Suprapubic skin (tissue), 4 donors: ENCODE measurements at regions not wholly inside any gene's neighbourhood (a gene's known extent, or its start where the extent isn't known, plus 50 kb on each side); places are given as distances from the start of the nearest gene placed in this dataset.

ENCODE experiments used
- DNase-seq, 2 donors: peaks; one replicate each; pipeline ENCODE4 v3.0.0-alpha.2; 2019; ENCODE audit warnings: low spot score in 2 of 2
- H3K27ac ChIP-seq: fragments of 200-600 bp; sonication (generic); one replicate; pipeline ENCODE4 v1.5.1; 2019
- H3K27me3 ChIP-seq: fragments of 200-600 bp; sonication (generic); one replicate; pipeline ENCODE4 v1.5.1; 2019
- H3K36me3 ChIP-seq: fragments of 200-600 bp; sonication (generic); one replicate; pipeline ENCODE4 v1.5.1; 2019
- H3K4me1 ChIP-seq: fragments of 200-600 bp; sonication (generic); one replicate; pipeline ENCODE4 v1.5.1; 2019
- H3K4me3 ChIP-seq: fragments of 200-600 bp; sonication (generic); one replicate; pipeline ENCODE4 v1.5.1; 2019; ENCODE audit warnings: mild to moderate bottlenecking
- H3K9me3 ChIP-seq: fragments of 200-600 bp; sonication (generic); one replicate; pipeline ENCODE4 v1.5.1; 2019
- CTCF ChIP-seq, 2 donors: fragments of 200-600 bp in 1 of 2; fragments of 450-650 bp in 1 of 2; sonication (generic) in 1 of 2; IDR thresholded peaks; one replicate each; pipeline ENCODE4 v1.5.1; 2016 to 2019; ENCODE audit warnings: antibody characterized with exemption in 2 of 2, mild to moderate bottlenecking in 1 of 2, moderate library complexity in 1 of 2
- EP300 ChIP-seq: sonication (generic); formaldehyde crosslinking; IDR thresholded peaks from one replicate; pipeline ENCODE4 v1.6.1; 2017; ENCODE audit warnings: antibody characterized with exemption
- POLR2A ChIP-seq, 2 donors: fragments of 450-650 bp; IDR thresholded peaks; one replicate each; pipeline ENCODE4 v1.6.1; 2017; ENCODE audit warnings: antibody characterized with exemption in 2 of 2, mild to moderate bottlenecking in 2 of 2, moderate library complexity in 2 of 2
- POLR2AphosphoS5 ChIP-seq, 3 donors: sonication (generic); formaldehyde crosslinking; IDR thresholded peaks; one replicate each; pipeline ENCODE4 v1.6.1; 2017; ENCODE audit warnings: antibody characterized with exemption in 3 of 3
- WGBS: methylation state at CpG from one replicate; pipeline ENCODE4 v1.1.5; 2018; 5-methylcytosine and 5-hydroxymethylcytosine counted together

GRCh38 chr4:146998157-146998556 lies 52.5 kb upstream of the TTC29 start:
- WGBS: 70% methylated on average over 2 of the region's 2 CpGs
- Histone ChIP-seq H3K9me3 (no peaks in the 10 kb centered on the region), H3K4me1 (no peaks in the 10 kb centered on the region)

GRCh38 chr4:147003956-147004809 lies 58.5 kb upstream of the TTC29 start:
- H3K9me3 ChIP-seq: no peaks in the 10 kb centered on the region
- H3K4me1 ChIP-seq: no peaks in the 10 kb centered on the region
- no peak overlapping the region for H3K4me3 ChIP-seq
- no peak overlapping the region for H3K27ac ChIP-seq
- H3K36me3 ChIP-seq: no peaks in the 10 kb centered on the region
- H3K27me3 ChIP-seq: no peaks in the 10 kb centered on the region
- no peak for DNase-seq
- 73% methylated on average over 9 of the region's 9 CpGs for WGBS
- no peak for TF ChIP-seq POLR2A (IDR thresholded peaks at IDR 0.05)
- no peak for TF ChIP-seq POLR2AphosphoS5 (IDR thresholded peaks at IDR 0.05)
- TF ChIP-seq CTCF (IDR thresholded peaks at IDR 0.05): no peak
- TF ChIP-seq EP300: no peak

More at GRCh38 chr4:146998157-146998556, 52.5 kb upstream of the TTC29 start:
- no peak overlapping the region for H3K27ac ChIP-seq
- DNase-seq: no peak
- no peak for TF ChIP-seq POLR2AphosphoS5 (IDR thresholded peaks at IDR 0.05)
- no peak for TF ChIP-seq EP300
- TF ChIP-seq CTCF (IDR thresholded peaks at IDR 0.05): no peak
- TF ChIP-seq POLR2A (IDR thresholded peaks at IDR 0.05): no peak
- no peaks in the 10 kb centered on the region for H3K36me3 ChIP-seq
- H3K27me3 ChIP-seq: no peaks in the 10 kb centered on the region
- no peak overlapping the region for H3K4me3 ChIP-seq

DNA sequence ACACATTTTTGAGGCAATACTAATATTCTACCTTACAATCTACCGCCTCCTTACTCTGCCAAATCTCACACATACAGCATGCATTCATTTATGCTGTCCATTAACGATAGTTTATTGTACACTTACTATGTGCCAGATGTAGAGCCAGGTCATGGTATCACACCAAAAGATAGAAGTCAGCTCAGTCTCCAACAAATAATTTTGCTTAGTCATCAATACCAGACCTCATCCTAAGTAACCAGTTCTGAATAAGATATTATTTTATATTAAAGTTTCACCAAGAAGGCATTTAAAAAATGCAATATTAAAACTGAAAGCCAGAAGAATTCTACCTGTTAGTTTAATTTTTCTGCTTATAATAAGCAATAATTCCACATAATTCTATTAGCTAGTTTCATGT lies 60.6 kb upstream of the TTC29 start:
- Histone ChIP-seq H3K27me3 (no peaks in the 10 kb centered on the region), H3K36me3 (no peaks in the 10 kb centered on the region), H3K27ac (no peak overlapping the region), H3K4me1 (no peaks in the 10 kb centered on the region), H3K9me3 (no peaks in the 10 kb centered on the region), H3K4me3 (no peak overlapping the region)
- DNase-seq: no peak
- TF ChIP-seq POLR2A (IDR thresholded peaks at IDR 0.05) (no peak), POLR2AphosphoS5 (IDR thresholded peaks at IDR 0.05) (no peak), EP300 (no peak), CTCF (IDR thresholded peaks at IDR 0.05) (no peak)
- WGBS: 94% methylated on average over 2 of the region's 2 CpGs

DNA sequence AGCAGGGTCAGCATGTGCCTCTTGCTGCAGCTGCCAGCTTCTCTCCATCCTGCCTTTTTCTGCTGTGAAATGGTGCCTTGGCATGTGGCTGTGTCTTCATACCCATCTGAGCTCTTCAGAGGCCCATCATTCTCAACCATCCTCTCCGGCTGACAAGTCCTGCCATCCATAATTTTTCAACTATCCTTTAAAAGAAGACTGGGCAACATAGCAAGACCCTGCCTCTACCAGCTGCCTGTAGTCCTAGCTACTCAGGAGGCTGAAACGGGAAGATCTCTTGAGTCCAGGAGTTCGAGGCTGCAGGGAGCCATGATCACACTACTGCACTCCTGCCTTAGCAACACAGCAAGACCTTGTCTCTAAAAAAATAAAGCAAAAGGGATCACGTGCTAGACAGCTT lies 64.2 kb upstream of the TTC29 start:
- no peak overlapping the region for H3K4me3 ChIP-seq
- H3K27ac ChIP-seq: no peak overlapping the region
- no peaks in the 10 kb centered on the region for H3K4me1 ChIP-seq
- no peaks in the 10 kb centered on the region for H3K36me3 ChIP-seq
- no peak for DNase-seq
- no peaks in the 10 kb centered on the region for H3K9me3 ChIP-seq
- no peaks in the 10 kb centered on the region for H3K27me3 ChIP-seq
- WGBS: 85% methylated on average over 4 of the region's 4 CpGs
- TF ChIP-seq POLR2AphosphoS5 (IDR thresholded peaks at IDR 0.05): no peak

- no peaks in the 10 kb centered on the region for H3K4me1 ChIP-seq
- no peak overlapping the region for H3K27ac ChIP-seq
- no peaks in the 10 kb centered on the region for H3K27me3 ChIP-seq
- 71% methylated on average over 8 of the region's 8 CpGs for WGBS
- no peak overlapping the region for H3K4me3 ChIP-seq
- H3K36me3 ChIP-seq: no peaks in the 10 kb centered on the region
- DNase-seq: no peak
- TF ChIP-seq CTCF (IDR thresholded peaks at IDR 0.05) (no peak), POLR2AphosphoS5 (IDR thresholded peaks at IDR 0.05) (no peak), POLR2A (IDR thresholded peaks at IDR 0.05) (no peak), EP300 (no peak)
- no peaks in the 10 kb centered on the region for H3K9me3 ChIP-seq
Measured at GRCh38 chr4:147011411-147011810, 65.7 kb upstream of the TTC29 start.
